RPMI8226 (cell line): ENCODE measurements at regions not wholly inside any gene's neighbourhood (a gene's known extent, or its start where the extent isn't known, plus 50 kb on each side); places are given as distances from the start of the nearest gene placed in this dataset.
"Not testable (repeated sequence)": the region's sequence is repeated elsewhere in the genome, so short reads cannot be mapped to it uniquely, and the experiment has no call there.

Experiments
- DNase-seq: peaks from one replicate; pipeline ENCODE4 v3.0.0-alpha.2; 2015

DNA sequence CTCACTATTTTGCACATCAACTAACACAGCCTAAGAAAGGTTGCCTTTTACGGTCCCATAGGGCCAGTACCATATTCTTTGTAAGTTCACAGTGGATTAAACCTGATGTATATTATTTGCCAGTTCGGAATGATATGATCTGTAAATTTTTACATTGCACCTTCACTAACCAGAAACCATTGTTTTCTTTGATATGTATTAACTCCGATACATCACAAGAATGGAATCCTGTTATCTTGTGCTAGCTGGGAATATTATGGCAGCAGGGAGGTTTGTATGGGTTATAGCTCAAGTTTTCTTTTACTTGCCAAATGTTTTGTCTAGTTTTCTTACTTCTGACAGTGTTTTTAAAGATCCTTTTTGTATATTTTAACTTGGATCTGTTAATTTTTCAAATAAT is 51.4 kb upstream of the S1PR1 start:
- DNase-seq: no peak

DNA sequence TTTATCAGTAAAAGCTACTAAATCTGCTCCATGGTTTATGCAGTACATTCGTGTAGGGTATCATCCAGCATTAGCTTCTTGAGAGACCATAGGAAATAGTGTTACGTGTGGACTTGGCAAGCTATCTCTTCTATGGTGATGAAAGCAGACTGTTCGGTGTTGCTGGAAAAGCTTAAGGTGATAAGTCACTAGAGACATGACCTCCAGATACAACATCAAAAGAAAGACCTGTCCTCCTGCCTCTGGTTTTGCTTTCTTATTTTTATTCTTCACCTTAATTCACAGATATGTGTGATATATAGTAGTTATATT is 53.5 kb upstream of the S1PR1 start:
- no peak for DNase-seq

DNA sequence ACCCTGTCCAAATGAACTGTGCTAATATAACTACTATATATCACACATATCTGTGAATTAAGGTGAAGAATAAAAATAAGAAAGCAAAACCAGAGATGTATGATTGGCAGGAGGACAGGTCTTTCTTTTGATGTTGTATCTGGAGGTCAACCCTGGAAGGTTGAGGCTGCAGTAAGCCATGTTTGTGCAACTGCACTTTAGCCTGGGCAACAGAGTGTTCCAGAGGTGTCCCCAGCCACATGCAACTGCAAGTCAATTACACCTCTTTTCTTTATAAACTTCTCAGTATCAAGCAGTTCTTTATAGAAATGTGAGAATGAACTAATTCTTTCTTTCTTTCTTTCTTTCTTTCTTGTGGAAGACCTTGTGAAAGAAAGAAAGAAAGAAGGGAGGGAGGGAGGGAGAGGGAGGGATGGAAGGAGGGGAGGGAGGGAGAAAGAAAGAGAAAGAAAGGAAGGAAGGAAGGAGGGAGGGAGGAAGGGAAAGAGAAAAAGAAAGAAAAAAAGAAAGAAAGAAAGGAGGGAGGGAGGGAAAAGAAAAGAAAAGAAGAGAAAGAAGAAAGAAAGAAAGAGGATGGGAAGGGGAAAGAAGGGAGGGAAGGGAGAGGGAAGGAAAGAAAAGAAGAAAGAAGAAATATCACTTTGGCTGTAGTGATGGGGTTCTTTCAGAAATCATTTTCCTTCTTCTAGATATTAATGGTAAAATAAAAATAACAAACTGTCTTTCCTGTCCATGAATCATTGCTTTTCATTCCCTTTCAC is 54.0 kb upstream of the S1PR1 start:
- no peak for DNase-seq

DNA sequence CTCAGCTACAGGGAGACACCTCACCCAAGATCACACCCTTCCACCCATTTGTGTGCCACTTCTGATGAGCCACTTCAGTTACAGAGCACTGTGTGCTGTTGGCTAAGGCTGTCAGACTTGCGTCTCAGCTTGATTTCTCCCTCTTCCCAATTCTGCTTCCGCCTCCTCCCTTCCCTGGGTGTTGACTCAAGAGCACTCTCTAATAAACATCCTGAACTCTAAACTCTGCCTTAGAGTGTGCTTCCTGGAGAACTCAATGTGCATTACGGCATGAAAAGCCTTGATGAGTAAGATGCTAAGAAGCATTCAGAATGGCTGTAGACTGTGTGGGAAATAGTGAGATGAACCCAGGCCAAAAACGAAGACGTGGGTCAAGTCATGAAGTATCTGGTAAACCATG is 54.9 kb upstream of the S1PR1 start:
- no peak for DNase-seq

DNA sequence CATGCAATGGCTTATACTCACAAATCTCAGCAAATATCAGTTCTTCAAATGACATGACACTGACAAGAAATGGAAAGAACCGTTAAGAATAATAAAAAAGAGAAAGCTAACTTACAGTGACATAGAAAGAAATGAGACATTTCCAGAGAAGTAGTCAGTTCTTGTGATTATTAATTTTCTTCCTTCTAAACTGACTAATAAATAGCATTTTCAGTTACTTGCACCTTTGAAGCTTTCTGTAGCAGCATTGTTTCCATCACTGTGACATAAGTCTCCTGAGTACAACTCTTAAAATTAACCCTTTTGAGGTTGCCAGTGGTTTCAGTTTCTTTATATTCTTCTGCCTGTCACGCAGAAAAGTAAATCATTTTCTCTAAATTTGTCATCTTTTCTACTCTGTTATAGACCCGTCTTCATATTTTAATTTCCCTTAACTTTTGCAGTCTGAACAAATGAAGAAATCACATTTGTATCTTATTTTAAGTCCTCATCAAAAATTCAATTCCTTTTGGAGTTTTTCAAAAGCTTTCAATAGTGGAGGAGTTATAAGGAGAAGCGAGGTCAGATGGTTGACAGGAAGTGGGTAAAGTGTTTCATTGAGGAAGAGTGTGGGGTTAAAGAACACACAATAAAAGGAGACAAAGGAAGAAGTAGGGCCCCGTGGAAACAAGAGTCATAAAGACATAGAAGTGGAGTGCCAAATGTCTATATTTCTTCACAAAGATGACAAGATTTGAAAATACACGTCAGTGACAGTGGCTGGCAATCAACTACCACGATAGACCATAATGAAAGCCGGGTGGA is 57.9 kb upstream of the S1PR1 start:
- no peak for DNase-seq

DNA sequence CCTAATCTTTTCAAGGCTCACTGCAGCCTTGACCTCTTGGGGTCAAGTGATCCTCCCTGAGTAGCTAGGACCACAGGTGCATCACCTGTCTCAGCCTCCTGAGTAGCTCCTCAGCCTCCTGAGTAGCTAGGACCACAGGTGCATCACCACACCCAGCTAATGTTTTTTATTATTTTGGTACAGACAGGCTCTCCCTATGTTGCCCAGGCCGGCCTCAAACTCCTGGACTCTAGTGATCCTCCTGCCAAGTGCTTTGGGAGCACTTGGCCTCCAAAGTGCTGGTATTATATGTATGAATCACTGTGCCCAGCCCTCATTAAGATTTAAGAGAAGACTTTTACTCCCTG is 58.5 kb upstream of the S1PR1 start:
- no peak for DNase-seq

DNA sequence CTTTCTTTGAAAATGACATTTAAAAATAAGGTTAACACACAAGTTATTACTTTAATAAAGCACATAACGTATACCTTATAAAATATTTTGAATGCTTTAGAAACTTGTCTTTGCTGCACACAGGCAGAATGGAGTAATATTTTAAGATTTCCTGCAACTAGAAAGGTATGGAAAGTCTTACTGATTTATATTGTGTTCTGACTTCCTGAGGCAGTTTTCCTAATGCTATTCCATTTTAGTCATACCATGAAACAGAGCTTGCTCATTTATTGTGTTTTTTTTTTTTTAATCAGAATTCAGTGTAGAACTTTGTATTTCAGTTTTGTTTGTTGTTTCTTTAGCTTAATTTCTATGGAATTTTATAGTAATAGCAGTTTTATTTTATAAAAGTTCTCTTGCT is 60.9 kb upstream of the S1PR1 start:
- DNase-seq: no peak

DNA sequence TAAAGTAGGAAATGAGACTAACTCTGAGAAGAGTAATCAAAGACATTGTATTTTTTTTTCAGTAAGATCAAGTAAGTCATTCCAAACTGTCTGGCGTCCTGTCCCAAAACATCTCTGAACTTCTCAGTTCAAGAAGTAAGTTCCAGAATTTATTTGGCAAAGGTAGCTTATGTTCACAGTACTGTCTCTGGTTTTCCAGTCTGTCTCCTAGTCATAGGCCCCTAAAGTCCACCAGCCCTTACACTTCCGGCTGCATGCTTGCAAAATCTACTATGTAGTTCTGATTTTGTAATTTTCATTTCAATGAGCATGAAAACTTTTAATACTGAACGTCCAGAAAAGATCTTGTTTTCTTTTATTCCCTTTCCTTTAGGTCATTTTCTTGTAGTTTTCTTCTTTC is 61.4 kb upstream of the S1PR1 start:
- no peak for DNase-seq

DNA sequence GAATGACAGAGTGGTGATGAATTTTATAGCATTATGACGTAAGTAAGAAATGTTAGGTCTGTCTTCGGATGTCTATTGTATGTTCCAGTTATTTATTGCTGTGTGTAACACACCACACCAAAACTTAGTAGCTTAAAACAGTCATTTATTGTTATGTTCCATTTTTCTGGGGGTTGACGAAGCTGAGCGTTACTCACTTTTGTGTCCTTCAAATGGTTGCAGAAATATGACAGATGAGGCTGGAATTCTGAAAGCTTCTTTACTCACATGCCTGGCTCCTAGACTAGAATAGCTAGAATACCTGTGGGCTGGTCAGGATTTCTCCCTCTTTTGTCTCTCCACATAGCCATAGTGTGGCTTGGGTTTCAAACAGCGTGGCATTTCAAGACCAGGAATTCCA is 62.1 kb upstream of the S1PR1 start:
- DNase-seq: no peak

DNA sequence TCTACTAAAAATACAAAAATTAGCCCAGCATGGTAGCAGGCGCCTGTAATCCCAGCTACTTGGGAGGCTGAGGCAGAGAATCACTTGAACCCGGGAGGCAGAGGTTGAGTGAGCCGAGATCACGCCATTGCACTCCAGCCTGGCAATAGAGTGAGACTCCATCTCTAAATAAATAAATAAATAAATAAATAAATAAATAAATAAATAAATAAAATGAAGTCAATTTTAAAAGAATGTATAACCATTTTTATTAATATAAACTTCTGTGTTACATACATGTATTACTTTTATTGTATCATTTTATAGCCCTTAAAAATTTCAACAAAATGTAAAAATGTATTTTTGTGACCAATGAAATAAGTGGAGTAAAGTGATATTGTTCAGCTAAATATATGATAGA is 62.5 kb upstream of the S1PR1 start:
- DNase-seq: not testable (repeated sequence)

DNA sequence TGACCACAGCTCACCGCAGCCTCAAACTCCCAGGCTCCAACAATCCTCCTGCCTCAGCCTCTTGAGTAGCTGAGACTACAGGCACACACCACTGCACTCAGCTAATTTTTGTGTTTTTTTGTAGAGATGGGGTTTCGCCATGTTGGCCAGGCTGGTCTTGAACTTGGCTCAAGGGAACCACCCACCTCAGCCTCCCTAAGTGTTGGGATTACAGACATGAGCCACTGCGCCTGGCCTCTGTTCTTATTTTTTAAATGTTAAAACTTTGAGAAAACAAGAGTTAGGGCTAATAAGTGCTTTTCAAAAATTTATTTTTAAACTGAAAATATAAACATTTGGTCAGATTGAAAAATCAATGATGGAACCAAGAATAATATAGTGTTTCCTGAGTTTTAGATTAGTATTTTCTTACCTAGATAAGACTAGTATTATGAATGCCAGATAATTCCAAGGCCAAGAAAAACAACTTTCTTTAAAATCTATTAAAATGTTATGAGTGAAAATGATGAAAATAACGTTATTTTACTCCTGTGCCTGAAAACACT is 66.2 kb upstream of the S1PR1 start:
- DNase-seq: no peak

DNA sequence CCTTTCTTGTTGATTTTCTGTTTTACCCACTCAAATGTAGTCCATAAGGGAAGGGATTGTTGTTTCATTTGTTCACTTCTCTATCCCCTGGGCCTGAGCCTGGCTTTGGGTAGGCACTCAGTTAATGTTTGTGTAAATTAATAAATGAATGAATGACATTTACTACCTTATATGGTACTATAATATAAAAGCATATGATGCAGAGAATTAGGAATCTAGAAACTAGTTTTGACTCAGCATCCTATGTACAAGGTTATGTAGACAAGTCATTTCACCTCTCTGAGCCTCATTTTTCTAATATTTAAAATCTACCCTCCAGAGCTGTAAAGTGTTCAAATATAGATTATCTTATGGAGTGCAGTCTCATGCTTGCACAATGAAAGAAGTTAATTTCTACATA is 68.9 kb upstream of the S1PR1 start:
- no peak for DNase-seq

DNA sequence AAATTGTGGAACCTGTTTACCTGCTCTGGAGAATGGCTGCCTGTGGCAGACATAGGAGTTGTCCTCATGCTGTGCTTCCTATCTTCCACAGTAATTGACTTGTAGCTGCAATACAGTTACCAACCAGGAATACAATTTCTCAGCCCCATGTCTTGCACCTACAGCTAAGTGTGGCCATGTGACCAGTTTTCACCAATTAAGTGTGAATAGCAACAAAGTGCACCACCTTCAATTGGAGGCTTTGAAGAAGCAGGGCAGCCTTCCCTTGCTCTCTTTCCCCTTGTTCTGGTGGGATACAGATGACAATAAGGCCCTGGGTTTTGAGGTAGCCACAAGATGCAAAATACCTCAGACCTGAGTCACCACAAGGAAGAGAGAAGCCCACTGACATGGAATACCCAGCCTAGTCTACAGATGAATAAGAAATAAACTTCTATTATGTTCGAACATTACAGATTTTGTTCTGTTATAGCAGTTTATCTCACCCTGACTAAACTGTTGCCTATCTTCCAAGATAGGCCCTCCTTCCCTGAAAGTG is 70.2 kb upstream of the S1PR1 start:
- DNase-seq: no peak

DNA sequence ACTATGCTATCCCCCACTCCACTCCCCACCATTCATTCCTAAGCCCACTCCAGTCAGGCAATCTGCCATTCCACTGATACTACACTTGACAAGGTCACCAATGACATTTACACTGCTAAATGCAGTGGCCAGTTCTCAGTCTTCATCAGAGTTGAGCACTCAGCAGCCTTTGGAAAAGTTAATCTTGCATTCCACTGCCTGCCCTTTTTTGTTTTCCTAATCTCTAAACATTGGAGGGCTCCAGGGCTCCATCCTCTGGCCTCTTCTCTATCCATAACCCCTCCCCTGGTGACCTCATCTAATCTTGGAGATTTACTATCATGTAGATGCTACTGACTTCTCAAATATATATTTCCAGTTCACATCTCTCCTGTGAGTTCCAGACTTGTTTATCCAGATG is 70.9 kb upstream of the S1PR1 start:
- DNase-seq: no peak

DNA sequence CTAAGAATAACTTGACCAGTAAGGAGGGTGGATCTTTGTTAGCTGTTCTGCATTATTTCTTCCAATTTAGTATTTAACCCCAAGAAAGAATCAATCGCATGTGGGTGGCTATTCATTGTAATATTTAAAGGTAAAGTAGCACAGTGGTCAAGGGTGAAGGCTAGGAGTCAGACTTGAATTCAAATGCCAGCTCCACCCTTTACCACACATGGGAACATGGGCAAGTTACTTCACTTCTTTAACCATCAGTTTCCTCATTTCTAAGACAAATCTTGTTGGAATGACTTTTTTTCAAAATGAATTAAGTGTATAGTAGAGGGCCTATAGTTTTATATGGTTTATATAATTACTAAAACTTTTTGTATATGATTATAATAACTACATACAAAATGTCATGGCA is 71.3 kb upstream of the S1PR1 start:
- DNase-seq: no peak

DNA sequence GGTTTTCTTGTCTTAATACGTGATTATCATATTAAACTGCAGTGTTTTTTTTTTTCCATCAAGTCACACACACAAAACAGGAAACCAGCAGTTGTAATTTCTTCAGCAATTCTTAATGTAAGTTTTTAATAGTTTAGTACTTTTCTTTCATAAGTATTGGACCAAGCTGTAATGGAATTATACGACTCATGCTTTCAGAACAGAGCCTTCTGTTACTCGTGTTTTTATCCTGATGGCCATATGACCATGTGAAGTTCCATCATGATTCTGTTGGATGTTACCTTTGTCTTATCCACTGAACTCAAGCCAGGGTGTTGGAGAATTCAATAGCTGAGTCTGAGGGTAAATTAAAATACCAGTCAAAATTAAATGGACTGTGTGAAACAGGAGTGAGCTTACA is 72.0 kb upstream of the S1PR1 start:
- DNase-seq: no peak

DNA sequence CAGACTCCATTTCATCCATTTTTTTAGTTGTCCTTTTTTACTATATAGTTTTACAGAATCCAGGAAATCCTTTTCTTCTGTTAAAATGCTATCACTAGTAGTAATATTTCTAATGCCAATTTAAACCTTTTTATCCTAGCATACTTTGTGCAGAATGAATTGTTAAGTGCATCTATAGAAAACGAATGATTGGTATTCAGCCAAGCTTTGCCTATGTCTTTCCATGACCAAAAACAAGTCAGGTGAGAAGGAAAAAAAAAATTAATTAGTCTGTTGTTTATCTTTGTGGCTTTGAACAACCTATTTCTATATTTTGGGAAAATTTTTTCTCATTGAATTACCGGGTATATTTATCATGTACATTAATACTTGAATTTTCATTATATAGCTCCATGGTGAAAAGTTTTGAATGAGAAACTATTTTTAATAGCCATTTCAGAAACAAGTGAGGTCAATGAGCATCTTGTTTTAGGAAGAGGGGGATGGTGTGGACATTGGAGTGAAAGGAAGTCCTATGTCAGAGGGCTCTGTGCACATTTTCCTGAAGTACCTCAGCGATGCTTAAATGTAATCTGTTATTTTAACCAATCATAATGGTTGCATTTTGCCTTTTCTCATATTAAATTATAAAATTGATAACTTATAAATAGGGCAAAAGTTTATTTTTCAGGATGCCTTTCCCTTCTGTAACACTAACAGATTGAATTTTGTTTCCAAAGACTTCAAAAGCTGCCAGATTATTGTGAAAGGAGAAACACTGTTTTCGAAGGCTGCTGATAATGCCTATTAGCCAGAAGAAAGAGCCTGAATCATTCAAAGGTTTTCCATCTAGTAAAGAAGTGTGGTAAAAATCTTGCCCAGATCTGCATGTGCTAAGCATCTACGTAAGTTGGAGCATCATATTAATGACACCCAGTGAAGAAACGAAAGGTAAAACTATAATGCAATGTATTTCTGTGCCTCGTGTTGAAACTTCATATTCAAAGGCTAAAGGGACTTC is 73.8 kb upstream of the S1PR1 start:
- DNase-seq: no peak

DNA sequence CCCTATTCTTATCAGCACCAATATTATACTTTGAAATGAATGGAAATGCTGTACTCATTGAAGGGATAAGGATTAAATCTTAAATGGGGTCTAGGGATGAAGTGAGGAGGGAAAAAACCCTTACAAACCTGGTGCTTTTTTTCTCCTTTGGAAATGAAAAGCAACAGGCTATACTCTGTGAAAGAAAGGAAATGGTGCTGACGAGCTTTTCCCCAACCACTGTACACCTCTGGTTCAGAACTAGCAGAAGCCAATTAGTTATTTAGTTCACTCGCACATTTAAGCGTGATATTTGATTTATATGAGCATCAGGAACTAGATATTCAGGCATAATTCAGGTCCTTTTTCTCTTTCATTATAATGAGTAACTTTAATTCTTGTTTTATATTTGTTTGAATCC is 74.5 kb upstream of the S1PR1 start:
- no peak for DNase-seq

DNA sequence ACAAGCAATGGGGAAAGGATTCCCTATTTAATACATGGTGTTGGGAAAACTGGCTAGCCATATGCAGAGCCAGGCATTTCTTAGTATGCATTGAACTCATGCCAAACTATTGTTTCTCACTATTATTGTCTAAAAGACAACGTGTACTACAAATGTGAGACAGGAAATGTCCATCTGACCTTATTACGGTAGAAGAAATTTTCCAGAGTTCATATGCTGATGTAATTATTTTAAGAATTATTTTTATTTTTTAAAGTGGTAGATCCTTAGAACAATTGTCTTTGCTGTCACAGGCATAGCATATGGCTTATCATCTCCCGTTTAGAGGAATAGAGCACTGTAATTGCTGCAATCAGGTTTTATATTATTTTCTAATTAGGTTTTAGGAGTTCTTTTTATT is 75.2 kb upstream of the S1PR1 start:
- no peak for DNase-seq

DNA sequence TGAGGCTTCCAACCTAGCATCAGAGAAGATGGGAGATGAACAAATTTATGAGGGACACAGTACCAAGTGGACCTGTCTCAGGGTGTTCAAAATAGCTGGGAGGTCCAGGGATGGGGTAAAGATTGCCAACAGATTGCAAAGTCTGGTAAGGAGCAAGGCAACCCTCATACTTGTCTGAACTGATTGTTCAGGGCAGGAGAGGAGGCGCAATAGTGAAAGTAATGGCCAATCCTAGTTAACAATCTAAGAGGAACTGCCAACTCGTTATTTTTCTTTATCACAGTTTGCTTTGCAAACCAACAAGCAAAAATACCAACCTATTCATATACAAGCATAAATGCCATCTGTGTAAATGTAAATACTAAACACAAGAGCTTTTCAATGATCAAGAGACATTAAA is 78.4 kb upstream of the S1PR1 start:
- DNase-seq: no peak

DNA sequence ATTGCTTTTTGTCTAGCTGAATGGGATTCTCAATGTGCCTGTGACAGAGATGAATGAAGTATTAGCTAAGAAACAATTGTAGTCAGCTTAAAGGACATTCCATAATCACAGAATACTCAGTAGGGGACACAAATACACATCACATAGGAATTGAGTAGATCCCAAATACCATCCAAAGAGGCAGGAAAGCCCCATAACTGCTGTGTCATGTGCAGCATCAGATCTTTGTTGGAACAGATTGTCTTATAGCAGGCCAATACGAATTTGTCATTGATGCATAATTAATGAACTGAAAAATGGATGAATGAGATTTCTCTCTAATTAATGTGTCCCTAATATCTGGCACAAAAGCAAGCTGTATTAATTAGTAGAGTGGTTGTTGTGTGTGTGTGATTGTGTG is 82.3 kb upstream of the S1PR1 start:
- DNase-seq: no peak

DNA sequence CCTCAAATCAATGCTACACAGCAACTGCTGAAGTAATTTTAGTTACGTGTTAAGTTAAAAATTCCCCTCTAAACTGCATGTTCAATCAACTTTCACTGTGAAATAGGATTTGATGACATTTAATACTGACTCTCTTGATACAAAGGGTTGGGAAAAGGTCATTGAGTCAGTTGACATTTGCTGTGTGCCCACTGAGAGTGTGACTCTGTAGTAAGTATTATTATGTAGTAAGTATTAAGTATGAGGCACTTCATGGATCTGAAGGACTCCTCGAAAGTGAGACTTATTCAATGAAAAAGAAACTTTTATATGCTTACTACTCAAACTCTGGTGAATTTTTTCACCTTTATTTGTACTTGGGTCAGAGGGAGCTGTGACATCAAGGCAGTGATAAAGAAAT is 83.1 kb upstream of the S1PR1 start:
- DNase-seq: no peak

DNA sequence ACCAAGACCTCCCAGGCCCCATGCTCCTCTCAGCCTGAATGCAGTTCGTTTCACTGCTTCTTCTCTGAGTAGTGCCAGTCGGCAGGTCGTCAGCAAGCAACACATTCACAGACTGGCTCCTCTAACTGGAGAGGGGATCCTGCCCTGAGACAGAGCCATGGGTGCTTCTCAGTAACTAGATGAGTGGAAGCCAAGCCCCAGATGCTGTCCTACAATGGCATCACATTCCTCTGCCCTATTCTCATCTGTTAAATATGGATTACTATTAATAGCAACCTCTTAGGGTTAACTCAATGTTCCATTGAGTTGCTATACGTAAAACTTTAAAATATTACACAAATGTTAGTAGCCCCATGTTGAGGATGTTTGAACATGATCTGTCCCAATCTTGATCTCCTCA is 84.2 kb upstream of the S1PR1 start:
- no peak for DNase-seq
